Kidney epithelial cell (primary cell): ENCODE measurements at regions not wholly inside any gene's neighbourhood (a gene's known extent, or its start where the extent isn't known, plus 50 kb on each side); places are given as distances from the start of the nearest gene placed in this dataset.

Source experiments
- DNase-seq: peaks from one replicate; pipeline ENCODE4 v3.0.0-alpha.2; 2010; ENCODE audit warnings: low read depth
- H3K27me3 ChIP-seq: 2 replicates; pipeline ENCODE4 v1.6.0; 2011; ENCODE audit warnings: low read length; ENCODE audit not compliant: control insufficient read depth, insufficient read depth
- H3K36me3 ChIP-seq: 2 replicates; pipeline ENCODE4 v1.5.1; 2011; ENCODE audit warnings: low read length; ENCODE audit not compliant: control insufficient read depth, insufficient read depth
- H3K4me3 ChIP-seq: 2 replicates; pipeline ENCODE4 v1.5.1; 2011; ENCODE audit warnings: low read depth, mild to moderate bottlenecking, control low read depth, low read length
- CTCF ChIP-seq: IDR thresholded peaks from 2 replicates; pipeline ENCODE4 v1.5.1; 2011; ENCODE audit warnings: mild to moderate bottlenecking, moderate library complexity, low read length, control low read depth, inconsistent platforms; ENCODE audit not compliant: insufficient read depth, poor library complexity, severe bottlenecking

- TF ChIP-seq CTCF, result no peak
- no peak for DNase-seq
Observed at GRCh38 chr20:6416371-6416770, 293.5 kb upstream of the FERMT1 start.

GRCh38 chr20:6411651-6412050 lies 288.8 kb upstream of the FERMT1 start:
- Histone ChIP-seq H3K27me3 (no peaks in the 10 kb centered on the region), H3K4me3 (no peak overlapping the region), H3K36me3 (no peaks in the 10 kb centered on the region)
- TF ChIP-seq CTCF, result no peak
- no peak for DNase-seq

More at GRCh38 chr20:6416371-6416770, 293.5 kb upstream of the FERMT1 start:
- Histone ChIP-seq H3K36me3 (no peaks in the 10 kb centered on the region), H3K27me3 (no peaks in the 10 kb centered on the region), H3K4me3 (no peak overlapping the region)

- no peak overlapping the region for H3K4me3 ChIP-seq
Observed at GRCh38 chr20:6410721-6411120, 287.9 kb upstream of the FERMT1 start.

GRCh38 chr20:6407163-6407562 lies 284.3 kb upstream of the FERMT1 start:
- no peak for TF ChIP-seq CTCF
- no peak for DNase-seq
- no peaks in the 10 kb centered on the region for H3K36me3 ChIP-seq
- H3K4me3 ChIP-seq, result no peak overlapping the region
- H3K27me3 ChIP-seq, result no peaks in the 10 kb centered on the region

More at GRCh38 chr20:6410721-6411120, 287.9 kb upstream of the FERMT1 start:
- DNase-seq, result no peak
- no peak for TF ChIP-seq CTCF
- no peaks in the 10 kb centered on the region for H3K36me3 ChIP-seq
- no peaks in the 10 kb centered on the region for H3K27me3 ChIP-seq

GRCh38 chr20:6401893-6402557 lies 279.2 kb upstream of the FERMT1 start:
- DNase-seq, result no peak
- no peaks in the 10 kb centered on the region for H3K27me3 ChIP-seq
- H3K36me3 ChIP-seq, result no peaks in the 10 kb centered on the region
- no peak overlapping the region for H3K4me3 ChIP-seq
- no peak for TF ChIP-seq CTCF

- TF ChIP-seq CTCF, result no peak
- H3K4me3 ChIP-seq, result no peak overlapping the region
- no peak for DNase-seq
- H3K27me3 ChIP-seq, result no peaks in the 10 kb centered on the region
- no peaks in the 10 kb centered on the region for H3K36me3 ChIP-seq
Observed at GRCh38 chr20:6397115-6397514, 274.3 kb upstream of the FERMT1 start.
